ENCODE measurements at regions not wholly inside any gene's neighbourhood (a gene's known extent, or its start where the extent isn't known, plus 50 kb on each side); places are given as distances from the start of the nearest gene placed in this dataset.

GRCh38 chr7:136036336-136036735, 59.2 kb upstream of the MTPN start:
- TF ChIP-seq CTCF (conservative IDR thresholded peaks at IDR 0.05; ENCODE audit: low read length) (no peak), EZH2phosphoT487 (IDR thresholded peaks at IDR 0.05; ENCODE audit: borderline replicate concordance) (no peak)

Data from Loucy (cell line).